ENCODE measurements at regions not wholly inside any gene's neighbourhood (a gene's known extent, or its start where the extent isn't known, plus 50 kb on each side); places are given as distances from the start of the nearest gene placed in this dataset.

- TF ChIP-seq RAD21 (CRISPR knock-in tag; conservative IDR thresholded peaks at IDR 0.05 in 1 of 2, IDR thresholded peaks at IDR 0.05 in 1 of 2) (no peak), FOXJ3 (CRISPR knock-in tag; IDR thresholded peaks at IDR 0.05) (no peak), NR3C1 (CRISPR knock-in tag; IDR thresholded peaks at IDR 0.05) (no peak), RNF2 (IDR thresholded peaks at IDR 0.05) (no peak), ARHGAP35 (IDR thresholded peaks at IDR 0.05; ENCODE audit: partially characterized antibody) (no peak)
- TF ChIP-seq, protein P1, sequence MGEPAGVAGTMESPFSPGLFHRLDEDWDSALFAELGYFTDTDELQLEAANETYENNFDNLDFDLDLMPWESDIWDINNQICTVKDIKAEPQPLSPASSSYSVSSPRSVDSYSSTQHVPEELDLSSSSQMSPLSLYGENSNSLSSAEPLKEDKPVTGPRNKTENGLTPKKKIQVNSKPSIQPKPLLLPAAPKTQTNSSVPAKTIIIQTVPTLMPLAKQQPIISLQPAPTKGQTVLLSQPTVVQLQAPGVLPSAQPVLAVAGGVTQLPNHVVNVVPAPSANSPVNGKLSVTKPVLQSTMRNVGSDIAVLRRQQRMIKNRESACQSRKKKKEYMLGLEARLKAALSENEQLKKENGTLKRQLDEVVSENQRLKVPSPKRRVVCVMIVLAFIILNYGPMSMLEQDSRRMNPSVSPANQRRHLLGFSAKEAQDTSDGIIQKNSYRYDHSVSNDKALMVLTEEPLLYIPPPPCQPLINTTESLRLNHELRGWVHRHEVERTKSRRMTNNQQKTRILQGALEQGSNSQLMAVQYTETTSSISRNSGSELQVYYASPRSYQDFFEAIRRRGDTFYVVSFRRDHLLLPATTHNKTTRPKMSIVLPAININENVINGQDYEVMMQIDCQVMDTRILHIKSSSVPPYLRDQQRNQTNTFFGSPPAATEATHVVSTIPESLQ (CRISPR knock-in tag; IDR thresholded peaks at IDR 0.05): no peak
Measured at GRCh38 chr10:31646519-31646918, 282.1 kb downstream of the ARHGAP12 start.
